GM21381 (cell line): ENCODE measurements at regions not wholly inside any gene's neighbourhood (a gene's known extent, or its start where the extent isn't known, plus 50 kb on each side); places are given as distances from the start of the nearest gene placed in this dataset.

ENCODE experiments used
- ATAC-seq: cut with Tn5 transposase; IDR thresholded peaks from one replicate; pipeline ENCODE4 v1.9.1; 2021; ENCODE audit warnings: mild to moderate bottlenecking, moderate library complexity; ENCODE audit not compliant: unreplicated experiment

DNA sequence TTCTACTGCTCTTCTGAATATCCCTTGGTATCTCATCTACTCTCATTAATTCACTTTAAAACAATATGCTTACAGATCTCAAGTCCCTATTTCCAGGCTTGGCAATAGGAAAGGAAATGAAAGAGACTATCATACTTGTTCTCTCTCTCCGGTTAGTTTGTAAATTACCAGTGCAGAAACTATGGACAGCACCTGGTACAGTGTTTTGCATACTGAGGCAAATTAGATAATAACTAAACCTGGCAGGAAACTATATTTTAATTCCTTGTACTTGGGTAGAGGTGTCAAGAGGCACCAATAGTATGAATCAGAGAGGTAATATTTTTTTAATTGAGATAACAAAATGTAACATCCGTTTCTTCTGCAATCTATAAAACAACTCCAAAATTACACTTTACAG is 97.7 kb upstream of the TMEM196 start:
- no peak for ATAC-seq

DNA sequence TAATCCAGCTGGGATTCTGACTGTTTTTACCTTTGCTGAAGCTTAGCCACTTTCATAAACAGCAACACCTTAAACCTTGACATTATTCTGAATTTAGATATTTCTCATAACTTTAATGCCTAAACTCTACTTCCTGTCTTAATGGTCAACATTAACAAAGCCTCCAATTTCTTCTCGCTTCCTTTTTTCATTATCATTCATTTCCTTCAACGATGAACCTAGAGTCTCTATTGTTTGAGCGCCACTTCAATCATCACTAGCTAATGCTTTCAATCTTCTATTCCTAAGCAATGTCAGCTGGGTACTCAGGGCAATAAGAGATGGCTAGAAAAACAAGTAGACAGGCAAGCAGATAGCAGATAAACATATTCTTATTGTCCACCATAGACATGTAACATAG is 96.6 kb upstream of the TMEM196 start:
- ATAC-seq, result no peak

DNA sequence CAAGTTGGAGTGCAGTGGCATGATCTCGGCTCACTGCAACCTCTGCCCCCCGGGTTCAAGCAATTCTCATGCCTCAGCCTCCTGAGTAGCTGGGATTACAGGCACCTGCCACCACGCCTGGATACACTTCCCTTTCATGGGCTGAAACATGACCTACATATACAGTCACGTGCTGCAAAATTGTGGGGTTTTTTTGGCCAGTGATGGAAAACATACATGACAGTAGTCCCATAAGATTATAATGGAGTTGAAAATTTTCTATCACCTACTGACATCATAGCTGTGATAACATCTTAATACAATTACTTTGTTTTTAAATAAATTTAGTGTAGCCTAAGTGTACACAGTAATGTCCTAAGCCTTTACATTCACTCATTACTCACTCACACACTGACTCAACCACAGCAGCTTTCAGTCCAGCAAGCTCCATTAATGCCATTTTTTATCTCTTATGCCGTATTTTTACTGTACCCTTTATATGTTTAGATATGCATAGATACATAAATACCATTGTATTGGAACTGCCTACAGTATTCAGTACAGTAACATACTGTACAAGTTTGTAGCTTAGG is 79.9 kb upstream of the TMEM196 start:
- ATAC-seq, result no peak

DNA sequence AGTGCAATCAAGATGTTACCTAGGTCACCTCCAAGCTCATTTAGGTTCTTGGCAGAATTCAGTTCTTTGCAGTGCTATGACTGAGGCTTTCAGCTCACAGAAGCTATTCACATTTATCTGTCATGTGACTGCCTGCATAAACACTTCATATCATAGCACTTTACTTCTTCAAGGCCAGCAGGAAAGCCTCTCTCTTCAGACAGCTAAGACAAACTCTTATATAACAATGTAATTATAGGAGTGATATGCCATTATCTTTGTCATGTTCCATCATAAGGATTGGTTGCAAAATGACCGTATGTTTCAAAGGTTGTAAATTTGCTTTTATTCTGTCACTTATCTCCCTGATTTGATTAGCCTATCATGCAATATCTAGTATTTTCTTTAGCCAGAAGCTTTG is 78.8 kb upstream of the TMEM196 start:
- ATAC-seq, result no peak

DNA sequence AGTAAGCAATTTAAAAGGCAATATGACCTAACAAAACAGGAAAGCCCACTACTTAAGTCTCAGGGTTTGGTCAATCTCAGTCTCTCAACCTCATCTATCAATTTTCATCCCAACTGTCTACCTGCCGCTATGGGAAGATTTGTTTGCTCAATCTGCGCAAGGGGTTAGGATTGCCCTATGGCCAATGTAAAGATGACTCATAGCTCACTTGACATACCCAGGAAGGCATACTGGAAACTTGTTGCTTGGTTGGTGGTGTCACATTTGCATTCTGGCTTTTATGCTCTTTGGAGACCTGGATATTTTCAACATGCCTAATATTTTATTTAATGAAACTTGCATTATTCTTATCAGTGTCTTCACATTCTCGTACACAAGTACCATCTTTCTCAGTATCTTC is 78.1 kb upstream of the TMEM196 start:
- ATAC-seq, result no peak

DNA sequence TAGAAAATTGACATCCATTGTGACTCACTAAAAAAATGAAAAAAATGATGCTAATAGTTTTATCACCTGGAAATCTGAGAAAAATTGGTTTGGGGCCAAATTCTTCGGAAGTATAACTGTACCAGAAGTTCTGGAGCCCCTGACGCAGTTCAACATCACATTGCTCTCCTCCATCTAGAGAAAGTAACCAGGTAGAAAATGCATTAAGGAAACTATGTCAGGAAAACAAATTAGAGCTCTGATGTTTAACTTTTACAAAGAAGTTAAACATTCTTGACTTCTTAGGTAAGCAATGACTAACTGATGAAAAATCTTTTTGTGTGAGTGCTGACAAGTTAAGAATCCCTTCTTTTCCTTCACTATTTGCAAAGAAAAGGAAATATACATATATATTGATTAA is 61.1 kb upstream of the TMEM196 start:
- ATAC-seq, result no peak

DNA sequence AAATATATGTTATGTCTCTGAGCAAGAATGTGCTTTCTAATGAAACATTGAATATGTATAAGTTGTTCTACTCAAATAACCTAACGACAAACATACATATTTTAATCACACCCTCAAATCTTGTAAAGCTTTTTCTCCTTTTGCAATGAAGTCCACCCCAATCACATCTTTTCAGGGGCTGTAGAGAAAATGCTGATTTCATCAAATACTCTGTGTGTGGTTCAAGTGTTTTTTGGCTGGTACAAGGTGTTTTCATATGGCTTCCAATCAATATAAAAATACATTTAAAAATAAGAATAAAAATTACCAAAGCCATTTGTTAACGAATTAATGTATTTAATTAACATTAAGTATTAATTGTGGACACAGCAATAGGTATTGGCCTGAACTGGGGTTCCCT is 57.2 kb upstream of the TMEM196 start:
- no peak for ATAC-seq
